Endothelial cell of umbilical vein (primary cell): ENCODE measurements at regions not wholly inside any gene's neighbourhood (a gene's known extent, or its start where the extent isn't known, plus 50 kb on each side); places are given as distances from the start of the nearest gene placed in this dataset.

Experiments
- BruUV-seq: library from RNA; stranded (reverse); fragments of 400-500 nt; replicated peaks from 2 replicates; lab custom pipeline; 2021; lab: Mats Ljungman, UMichigan
- CTCF ChIA-PET: fragments of 300-600, 350-600 bp; sonication (Branson Sonifier 250); formaldehyde crosslinking; loops from one replicate; lab custom pipeline; 2021; ENCODE audit warnings: antibody characterized with exemption, inconsistent platforms; lab: Charles Lee
- POLR2A ChIA-PET: fragments of 300-600, 350-600 bp; sonication (Branson Sonifier 250); formaldehyde crosslinking; loops from one replicate; lab custom pipeline; 2021; ENCODE audit warnings: antibody characterized with exemption, inconsistent platforms; lab: Charles Lee
- DNase-seq: peaks from one replicate; pipeline ENCODE4 v3.0.0-alpha.2; 2011; ENCODE audit warnings: low read depth, low spot score
- FAIRE-seq: peaks from 2 replicates; lab custom pipeline; 2011; peaks lifted over from hg19 to GRCh38; lab: Jason Lieb, UNC
- H2AFZ ChIP-seq: 2 replicates; pipeline ENCODE4 v1.6.0; 2012; ENCODE audit warnings: low read depth, low read length, control low read depth, inconsistent platforms
- H3K27ac ChIP-seq: 2 replicates; pipeline ENCODE4 v1.5.1; 2011; ENCODE audit warnings: low read depth, mild to moderate bottlenecking, control low read depth, low read length, moderate library complexity; ENCODE audit not compliant: insufficient read depth
- H3K27me3 ChIP-seq, 2 experiments: 2 replicates each; pipeline versions ENCODE4 v1.6.0 to v1.6.1; 2011; ENCODE audit warnings: low read length in 2 of 2, mixed read lengths in 1 of 2; ENCODE audit not compliant: control insufficient read depth in 2 of 2, insufficient read depth in 2 of 2
- H3K36me3 ChIP-seq, 2 experiments: 2 replicates in 1 of 2; 3 replicates in 1 of 2; pipeline ENCODE4 v1.5.1; 2011; ENCODE audit warnings: low read length in 2 of 2, mild to moderate bottlenecking in 1 of 2, moderate library complexity in 1 of 2; ENCODE audit not compliant: control insufficient read depth in 2 of 2, insufficient read depth in 2 of 2; ENCODE audit errors: extremely low read depth in 1 of 2
- H3K4me1 ChIP-seq: 3 replicates; pipeline ENCODE4 v1.5.1; 2011; ENCODE audit warnings: mild to moderate bottlenecking, low read length; ENCODE audit not compliant: control insufficient read depth, insufficient read depth; ENCODE audit errors: extremely low read depth
- H3K4me2 ChIP-seq: 2 replicates; pipeline ENCODE4 v1.6.1; 2011; ENCODE audit warnings: low read length, control low read depth, mixed read lengths; ENCODE audit not compliant: insufficient read depth
- H3K4me3 ChIP-seq, 3 experiments: fragments of 200-600 bp in 1 of 3; sonication (generic), shearing (Covaris generic) in 1 of 3; replicated peaks in 1 of 3; 2 replicates each; pipeline ENCODE4 v1.5.1; 2011 to 2016; ENCODE audit warnings: control low read depth in 3 of 3, low read length in 3 of 3, mild to moderate bottlenecking in 2 of 3, inconsistent platforms in 1 of 3, low read depth in 1 of 3, moderate library complexity in 1 of 3; ENCODE audit not compliant: insufficient read depth in 1 of 3
- H3K79me2 ChIP-seq: 2 replicates; pipeline ENCODE4 v1.6.0; 2012; ENCODE audit warnings: low read length, inconsistent platforms; ENCODE audit not compliant: control insufficient read depth, insufficient read depth
- H3K9ac ChIP-seq: replicated peaks from 2 replicates; pipeline ENCODE3; 2011; ENCODE audit warnings: low read length, control low read depth; ENCODE audit not compliant: insufficient read depth; ENCODE audit errors: extremely low read depth
- H3K9me1 ChIP-seq: replicated peaks from 3 replicates; pipeline ENCODE4 v1.6.0; 2011; ENCODE audit warnings: mild to moderate bottlenecking, low read length; ENCODE audit not compliant: control insufficient read depth, insufficient read depth; ENCODE audit errors: extremely low read depth
- H3K9me3 ChIP-seq: replicated peaks from 2 replicates; pipeline ENCODE4 v1.5.1; 2012; ENCODE audit warnings: low read length, inconsistent platforms; ENCODE audit not compliant: control insufficient read depth, insufficient read depth
- H4K20me1 ChIP-seq: replicated peaks from 2 replicates; pipeline ENCODE3; 2011; ENCODE audit warnings: mild to moderate bottlenecking, low read length; ENCODE audit not compliant: control insufficient read depth, insufficient read depth; ENCODE audit errors: extremely low read depth
- EZH2 ChIP-seq: IDR thresholded peaks from 2 replicates; pipeline ENCODE4 v1.6.1; 2012; ENCODE audit warnings: borderline replicate concordance, low read depth, mild to moderate bottlenecking, moderate library complexity, low read length, inconsistent platforms; ENCODE audit not compliant: severe bottlenecking
- FOS ChIP-seq: IDR thresholded peaks from 2 replicates; pipeline ENCODE4 v1.6.1; 2011; ENCODE audit warnings: mild to moderate bottlenecking, low read length, moderate library complexity, borderline replicate concordance; ENCODE audit not compliant: insufficient read depth
- GATA2 ChIP-seq: IDR thresholded peaks from 2 replicates; pipeline ENCODE4 v1.7.0; 2011; ENCODE audit warnings: low read depth, mild to moderate bottlenecking, moderate library complexity, mixed read lengths, low read length; ENCODE audit not compliant: insufficient read length, insufficient read depth
- JUN ChIP-seq: IDR thresholded peaks from 2 replicates; pipeline ENCODE4 v1.6.1; 2011; ENCODE audit warnings: borderline replicate concordance, low read depth; ENCODE audit not compliant: insufficient read length, insufficient read depth
- MAX ChIP-seq: IDR thresholded peaks from 2 replicates; pipeline ENCODE4 v1.6.1; 2011; ENCODE audit not compliant: insufficient read depth, insufficient read length
- MYC ChIP-seq: IDR thresholded peaks from one replicate; pipeline ENCODE4 v1.6.1; 2011; ENCODE audit warnings: mild to moderate bottlenecking, low read depth, low read length
- POLR2A ChIP-seq: IDR thresholded peaks from 2 replicates; pipeline ENCODE4 v1.6.1; 2012; ENCODE audit warnings: low read depth, mild to moderate bottlenecking, control low read depth, low read length
- POLR2AphosphoS5 ChIP-seq: IDR thresholded peaks from 2 replicates; pipeline ENCODE4 v1.6.1; 2012; ENCODE audit warnings: low read depth, mild to moderate bottlenecking, control low read depth, low read length, moderate library complexity; ENCODE audit not compliant: insufficient read depth
- dilution Hi-C: fragments of 300-500 bp; cut with MboI; formaldehyde crosslinking; loops from one replicate; pipeline ENCODE4 v1.15.0; 2019; ENCODE audit warnings: low sequenced_read_pairs; ENCODE audit not compliant: extremely low pct_ligation_motif_present
- intact Hi-C: fragments of 100-400 bp; cut with micrococcal nuclease; formaldehyde crosslinking; loops from one replicate; pipeline ENCODE4 v1.10.0; 2022

- TF ChIP-seq EZH2 (no peak), POLR2A (no peak), POLR2AphosphoS5 (no peak), MAX (no peak), FOS (no peak), JUN (no peak), MYC (no peak), GATA2 (no peak)
- no peak for DNase-seq
- H3K27me3 ChIP-seq = no peaks in the 10 kb centered on the region
- no peaks in the 10 kb centered on the region for H4K20me1 ChIP-seq
- no peaks in the 10 kb centered on the region for H3K9me1 ChIP-seq
- CTCF ChIA-PET = no interaction called here
- H3K4me2 ChIP-seq = no peak overlapping the region
- FAIRE-seq = no peak
- H3K9me3 ChIP-seq = no peaks in the 10 kb centered on the region
- no peaks in the 10 kb centered on the region for H3K79me2 ChIP-seq
- intact Hi-C loops (no loop called here), dilution Hi-C loops (no loop called here)
- H3K4me1 ChIP-seq = no peaks in the 10 kb centered on the region
- POLR2A ChIA-PET = no interaction called here
- no peaks in the 10 kb centered on the region for H3K36me3 ChIP-seq
- BruUV-seq = no TSS peak
- no peak overlapping the region for H3K27ac ChIP-seq
- H2AFZ ChIP-seq = no peak overlapping the region
- H3K4me3 ChIP-seq = no peak overlapping the region
- no peak overlapping the region for H3K9ac ChIP-seq
Observed at GRCh38 chr16:66002601-66003000, 363.9 kb upstream of the CDH5 start.

GRCh38 chr16:66001432-66001831 is 365.1 kb upstream of the CDH5 start:
- TF ChIP-seq MYC (no peak), MAX (no peak), GATA2 (no peak)
- Histone ChIP-seq H3K27me3 (no peaks in the 10 kb centered on the region), H3K9me3 (no peaks in the 10 kb centered on the region), H3K36me3 (no peaks in the 10 kb centered on the region), H3K9ac (no peak overlapping the region), H4K20me1 (no peaks in the 10 kb centered on the region), H3K27ac (no peak overlapping the region), H3K79me2 (no peaks in the 10 kb centered on the region), H3K4me3 (no peak overlapping the region), H2AFZ (no peak overlapping the region), H3K9me1 (no peaks in the 10 kb centered on the region), H3K4me2 (no peak overlapping the region), H3K4me1 (no peaks in the 10 kb centered on the region)
- CTCF ChIA-PET = interaction anchor here (1.2 kb wide), 1 partner anchor 19 kb away, joined by 3 read pairs; no protein-coding TSS in a partner anchor
- intact Hi-C loops (no loop called here), dilution Hi-C loops (no loop called here)
- BruUV-seq = no TSS peak
- POLR2A ChIA-PET = no interaction called here
- FAIRE-seq = no peak
- no peak for DNase-seq
